WTC11 (cell line): ENCODE measurements at regions not wholly inside any gene's neighbourhood (a gene's known extent, or its start where the extent isn't known, plus 50 kb on each side); places are given as distances from the start of the nearest gene placed in this dataset.

Experiments
- ATAC-seq: fragments of 200-7000 bp; cut with Tn5 transposase; 2 replicates; pipeline ENCODE4 v1.10.0; 2021; ENCODE audit warnings: mild to moderate bottlenecking, moderate library complexity
- CTCF ChIA-PET: fragments of 300-600 bp; sonication (Branson Sonifier 250); formaldehyde crosslinking; loops from one replicate; lab custom pipeline; 2021; ENCODE audit warnings: antibody characterized with exemption; lab: Charles Lee
- POLR2A ChIA-PET: fragments of 350-600 bp; sonication (Branson Sonifier 250); formaldehyde crosslinking; loops from one replicate; lab custom pipeline; 2021; ENCODE audit warnings: antibody characterized with exemption; lab: Charles Lee
- DNase-seq: peaks from one replicate; pipeline ENCODE4 v3.0.0; 2021; ENCODE audit warnings: low spot score
- H3K27ac Mint-ChIP-seq: 2 replicates; pipeline ENCODE4 v1.8.0; 2021; ENCODE audit warnings: mixed read lengths
- H3K27me3 Mint-ChIP-seq: 2 replicates; pipeline ENCODE4 v1.8.0; 2021; ENCODE audit warnings: low read depth, mild to moderate bottlenecking, moderate library complexity, mixed read lengths
- H3K36me3 Mint-ChIP-seq: 2 replicates; pipeline ENCODE4 v1.8.0; 2021; ENCODE audit warnings: mixed read lengths
- H3K4me1 Mint-ChIP-seq: 2 replicates; pipeline ENCODE4 v1.8.0; 2022; ENCODE audit warnings: mixed read lengths
- H3K4me3 Mint-ChIP-seq: 2 replicates; pipeline ENCODE4 v1.8.0; 2021; ENCODE audit warnings: mild to moderate bottlenecking, moderate library complexity, mixed read lengths
- H3K9me3 Mint-ChIP-seq: 2 replicates; pipeline ENCODE4 v1.8.0; 2021; ENCODE audit warnings: mixed read lengths
- AFF4 ChIP-seq: sonication (generic); formaldehyde crosslinking; IDR thresholded peaks from 2 replicates; pipeline ENCODE4 v1.8.1; 2023; ENCODE audit warnings: mild to moderate bottlenecking, missing genetic modification reagents, borderline replicate concordance
- ARID4B ChIP-seq: sonication (generic); formaldehyde crosslinking; IDR thresholded peaks from 2 replicates; pipeline ENCODE4 v1.8.0; 2023; ENCODE audit warnings: missing genetic modification reagents, mild to moderate bottlenecking, borderline replicate concordance
- CREB1 ChIP-seq: sonication (generic); formaldehyde crosslinking; IDR thresholded peaks from 2 replicates; pipeline ENCODE4 v1.8.0; 2023; ENCODE audit warnings: mild to moderate bottlenecking, missing genetic modification reagents
- ELF4 ChIP-seq: sonication (generic); formaldehyde crosslinking; IDR thresholded peaks from 2 replicates; pipeline ENCODE4 v1.8.1; 2022; ENCODE audit warnings: low read depth, mild to moderate bottlenecking, moderate library complexity, missing genetic modification reagents
- EMX1 ChIP-seq: fragments of 250-450 bp; sonication (Bioruptor Pico); IDR thresholded peaks from 2 replicates; pipeline ENCODE4 v1.8.0; 2021; ENCODE audit warnings: mild to moderate bottlenecking
- FOXJ3 ChIP-seq: sonication (generic); formaldehyde crosslinking; IDR thresholded peaks from 2 replicates; pipeline ENCODE4 v1.9.0; 2021; ENCODE audit warnings: missing genetic modification reagents, mild to moderate bottlenecking, borderline replicate concordance
- FOXK1 ChIP-seq: sonication (generic); formaldehyde crosslinking; IDR thresholded peaks from 2 replicates; pipeline ENCODE4 v1.8.0; 2022; ENCODE audit warnings: mild to moderate bottlenecking, moderate library complexity, missing genetic modification reagents
- GABPB1 ChIP-seq: sonication (generic); formaldehyde crosslinking; IDR thresholded peaks from 2 replicates; pipeline ENCODE4 v1.8.1; 2023; ENCODE audit warnings: mild to moderate bottlenecking, missing genetic modification reagents
- IRF2 ChIP-seq: sonication (generic); formaldehyde crosslinking; IDR thresholded peaks from 2 replicates; pipeline ENCODE4 v1.8.0; 2022; ENCODE audit warnings: low read depth, missing genetic modification reagents, borderline replicate concordance
- MAX ChIP-seq: sonication (generic); formaldehyde crosslinking; IDR thresholded peaks from 2 replicates; pipeline ENCODE4 v1.8.0; 2022; ENCODE audit warnings: mild to moderate bottlenecking, missing genetic modification reagents
- MLX ChIP-seq: sonication (generic); formaldehyde crosslinking; IDR thresholded peaks from 2 replicates; pipeline ENCODE4 v1.8.1; 2023; ENCODE audit warnings: mild to moderate bottlenecking, missing genetic modification reagents, moderate library complexity
- NR3C1 ChIP-seq: sonication (generic); formaldehyde crosslinking; conservative IDR thresholded peaks from 2 replicates; pipeline ENCODE4 v1.8.1; 2023; ENCODE audit warnings: low read depth, mild to moderate bottlenecking, missing genetic modification reagents
- SOX15 ChIP-seq: fragments of 250-450 bp; sonication (Bioruptor Pico); IDR thresholded peaks from 2 replicates; pipeline ENCODE4 v1.9.0; 2021; ENCODE audit warnings: mild to moderate bottlenecking
- SP1 ChIP-seq: sonication (generic); formaldehyde crosslinking; conservative IDR thresholded peaks from 2 replicates; pipeline ENCODE4 v1.8.1; 2022; ENCODE audit warnings: missing genetic modification reagents
- STAT6 ChIP-seq: sonication (generic); formaldehyde crosslinking; conservative IDR thresholded peaks from 2 replicates; pipeline ENCODE4 v1.8.1; 2023; ENCODE audit warnings: mild to moderate bottlenecking, low read depth, missing genetic modification reagents, moderate library complexity
- TCF7 ChIP-seq: sonication (generic); formaldehyde crosslinking; IDR thresholded peaks from 2 replicates; pipeline ENCODE4 v1.8.0; 2022; ENCODE audit warnings: mild to moderate bottlenecking, low read depth, missing genetic modification reagents, moderate library complexity
- ZMAT4 ChIP-seq: fragments of 250-450 bp; sonication (Bioruptor Pico); IDR thresholded peaks from 2 replicates; pipeline ENCODE4 v1.9.0; 2021; ENCODE audit warnings: mild to moderate bottlenecking
- ZNF671 ChIP-seq: fragments of 250-450 bp; sonication (Bioruptor Pico); IDR thresholded peaks from 2 replicates; pipeline ENCODE4 v1.8.0; 2021; ENCODE audit warnings: mild to moderate bottlenecking

GRCh38 chr4:111502626-111503025, 642.6 kb upstream of the FAM241A start:
- Mint-ChIP-seq H3K36me3 (no peaks in the 10 kb centered on the region), H3K27me3 (no peaks in the 10 kb centered on the region), H3K4me1 (no peaks in the 10 kb centered on the region), H3K9me3 (no peaks in the 10 kb centered on the region), H3K27ac (no peak overlapping the region), H3K4me3 (no peak overlapping the region)
- TF ChIP-seq ARID4B (no peak), IRF2 (CRISPR knock-in tag) (no peak), ZNF671 (CRISPR knock-in tag) (no peak), CREB1 (CRISPR knock-in tag) (no peak), GABPB1 (CRISPR knock-in tag) (no peak), MAX (CRISPR knock-in tag) (no peak), FOXJ3 (no peak), ELF4 (CRISPR knock-in tag) (no peak), STAT6 (CRISPR knock-in tag) (no peak), SOX15 (no peak), MLX (CRISPR knock-in tag) (no peak)
- no peak for ATAC-seq
- ChIA-PET CTCF (no interaction called here), POLR2A (no interaction called here)
- no peak for DNase-seq

GRCh38 chr4:111506706-111507105, 638.5 kb upstream of the FAM241A start:
- Mint-ChIP-seq H3K4me3 (no peak overlapping the region), H3K27me3 (no peaks in the 10 kb centered on the region), H3K4me1 (0 out of 2 replicates have a peak, but pooled peaks cover under 1% of the 10 kb centered on the region), H3K36me3 (no peaks in the 10 kb centered on the region), H3K27ac (no peak overlapping the region), H3K9me3 (no peaks in the 10 kb centered on the region)
- ChIA-PET CTCF (no interaction called here), POLR2A (no interaction called here)
- TF ChIP-seq MLX (CRISPR knock-in tag) (no peak), GABPB1 (CRISPR knock-in tag) (no peak), SOX15 (no peak)
- ATAC-seq (no peak), DNase-seq (no peak)

GRCh38 chr4:111510535-111510934, 634.7 kb upstream of the FAM241A start:
- ChIA-PET POLR2A (no interaction called here), CTCF (no interaction called here)
- Mint-ChIP-seq H3K27me3 (no peaks in the 10 kb centered on the region), H3K36me3 (no peaks in the 10 kb centered on the region), H3K4me3 (no peak overlapping the region), H3K27ac (no peak overlapping the region), H3K9me3 (no peaks in the 10 kb centered on the region), H3K4me1 (0 out of 2 replicates have a peak, but pooled peaks cover 2% of the 10 kb centered on the region)
- DNase-seq (no peak), ATAC-seq (no peak)
- no peak for TF ChIP-seq EMX1 (CRISPR knock-in tag)
- no peak for TF ChIP-seq ELF4 (CRISPR knock-in tag)
- no peak for TF ChIP-seq MLX (CRISPR knock-in tag)
- no peak for TF ChIP-seq ZNF671 (CRISPR knock-in tag)
- TF ChIP-seq TCF7: no peak
- TF ChIP-seq SP1 (CRISPR knock-in tag): no peak
- TF ChIP-seq ZMAT4: no peak
- TF ChIP-seq AFF4 (CRISPR knock-in tag): no peak
- no peak for TF ChIP-seq FOXK1 (CRISPR knock-in tag)
- TF ChIP-seq GABPB1 (CRISPR knock-in tag): no peak
- TF ChIP-seq NR3C1 (CRISPR knock-in tag): no peak
